GM23338 (cell line): ENCODE measurements at regions not wholly inside any gene's neighbourhood (a gene's known extent, or its start where the extent isn't known, plus 50 kb on each side); places are given as distances from the start of the nearest gene placed in this dataset.

Experiments used
- ATAC-seq: fragments of 200-7000 bp; cut with Tn5 transposase; 3 replicates; pipeline ENCODE4 v1.9.1; 2020
- DNase-seq: peaks from one replicate; pipeline ENCODE4 v3.0.0-alpha.2; 2015; ENCODE audit warnings: low spot score
- H2AFZ ChIP-seq: fragments of 200-600 bp; sonication (generic); 2 replicates; pipeline ENCODE4 v1.8.0; 2016; ENCODE audit warnings: antibody characterized with exemption, mild to moderate bottlenecking, moderate library complexity
- H3F3A ChIP-seq: fragments of 200-600 bp; sonication (generic); replicated peaks from 2 replicates; pipeline ENCODE4 v1.8.0; 2017; ENCODE audit warnings: antibody characterized with exemption, mixed run types, low read depth
- H3K27ac ChIP-seq: fragments of 200-600 bp; sonication (generic); 2 replicates; pipeline ENCODE4 v1.6.1; 2016; ENCODE audit warnings: low read depth
- H3K27me3 ChIP-seq: fragments of 200-600 bp; sonication (generic); 2 replicates; pipeline ENCODE4 v1.8.0; 2016; ENCODE audit warnings: mild to moderate bottlenecking, mixed run types, moderate library complexity; ENCODE audit not compliant: insufficient read depth
- H3K36me3 ChIP-seq: fragments of 200-600 bp; sonication (generic); 2 replicates; pipeline ENCODE4 v1.8.0; 2016; ENCODE audit warnings: mild to moderate bottlenecking; ENCODE audit not compliant: insufficient read depth
- H3K4me1 ChIP-seq: fragments of 200-600 bp; sonication (generic); 2 replicates; pipeline ENCODE4 v1.8.0; 2016; ENCODE audit warnings: mild to moderate bottlenecking, moderate library complexity; ENCODE audit not compliant: insufficient read depth
- H3K4me2 ChIP-seq: fragments of 200-600 bp; sonication (generic); 2 replicates; pipeline ENCODE4 v1.7.1; 2017; ENCODE audit warnings: mixed run types
- H3K4me3 ChIP-seq: fragments of 200-600 bp; sonication (generic); 2 replicates; pipeline ENCODE4 v1.6.1; 2016; ENCODE audit warnings: mixed run types
- H3K79me2 ChIP-seq: fragments of 200-600 bp; sonication (generic); replicated peaks from 2 replicates; pipeline ENCODE4 v1.8.0; 2017; ENCODE audit warnings: mild to moderate bottlenecking; ENCODE audit not compliant: insufficient read depth
- H3K9me2 ChIP-seq: fragments of 200-600 bp; sonication (generic); 2 replicates; pipeline ENCODE4 v1.8.0; 2017; ENCODE audit not compliant: insufficient read depth
- H4K20me1 ChIP-seq: fragments of 200-600 bp; sonication (generic); replicated peaks from 2 replicates; pipeline ENCODE4 v1.8.0; 2017; ENCODE audit warnings: mild to moderate bottlenecking; ENCODE audit not compliant: insufficient read depth
- H3K27ac Mint-ChIP-seq: 2 replicates; pipeline ENCODE4 v1.8.0; 2020; ENCODE audit warnings: inconsistent platforms, mild to moderate bottlenecking, moderate library complexity, mixed read lengths
- H3K27me3 Mint-ChIP-seq: 3 replicates; pipeline ENCODE4 v1.8.0; 2022; ENCODE audit warnings: low read depth, mild to moderate bottlenecking, moderate library complexity, mixed read lengths, inconsistent platforms; ENCODE audit not compliant: insufficient read depth, poor library complexity
- H3K36me3 Mint-ChIP-seq: 3 replicates; pipeline ENCODE4 v1.8.0; 2021; ENCODE audit warnings: low read depth, mild to moderate bottlenecking, inconsistent platforms, moderate library complexity, mixed read lengths
- H3K4me1 Mint-ChIP-seq: 3 replicates; pipeline ENCODE4 v1.8.0; 2020; ENCODE audit warnings: mild to moderate bottlenecking, inconsistent platforms, mixed read lengths
- H3K4me3 Mint-ChIP-seq: 3 replicates; pipeline ENCODE4 v1.8.0; 2021; ENCODE audit warnings: moderate library complexity, mild to moderate bottlenecking, inconsistent platforms, mixed read lengths
- H3K9me3 Mint-ChIP-seq: 3 replicates; pipeline ENCODE4 v1.8.0; 2020; ENCODE audit warnings: moderate library complexity, mild to moderate bottlenecking, inconsistent platforms, mixed read lengths
- CREB1 ChIP-seq: fragments of 250-450 bp; sonication (Bioruptor Pico); IDR thresholded peaks from 2 replicates; pipeline ENCODE4 v1.5.0; 2020; ENCODE audit warnings: low read depth, mild to moderate bottlenecking, moderate library complexity
- EZH2 ChIP-seq: fragments of 200-600 bp; sonication (generic); IDR thresholded peaks from one replicate; pipeline ENCODE4 v1.8.0; 2017; ENCODE audit warnings: antibody characterized with exemption, mild to moderate bottlenecking, low read depth; ENCODE audit not compliant: unreplicated experiment
- JUNB ChIP-seq: IDR thresholded peaks from one replicate; pipeline ENCODE4 v1.6.1; 2016; ENCODE audit warnings: antibody characterized with exemption; ENCODE audit not compliant: unreplicated experiment
- NANOG ChIP-seq: IDR thresholded peaks from 2 replicates; pipeline ENCODE4 v1.6.1; 2016; ENCODE audit warnings: antibody characterized with exemption, borderline replicate concordance
- STAT1 ChIP-seq: IDR thresholded peaks from one replicate; pipeline ENCODE4 v1.6.1; 2016; ENCODE audit warnings: antibody characterized with exemption; ENCODE audit not compliant: unreplicated experiment
- ZNF114 ChIP-seq: fragments of 250-450 bp; sonication (Bioruptor Pico); IDR thresholded peaks from 2 replicates; pipeline ENCODE4 v1.5.0; 2020; ENCODE audit warnings: mild to moderate bottlenecking, moderate library complexity
- ZNF331 ChIP-seq: fragments of 250-450 bp; sonication (Bioruptor Pico); IDR thresholded peaks from 2 replicates; pipeline ENCODE4 v1.5.0; 2020; ENCODE audit warnings: low read depth, mild to moderate bottlenecking, moderate library complexity
- TF ChIP-seq, protein P1 (sequence below): fragments of 250-450 bp; sonication (Bioruptor Pico); IDR thresholded peaks from 2 replicates; pipeline ENCODE4 v1.5.0; 2020; ENCODE audit warnings: mild to moderate bottlenecking, moderate library complexity

DNA sequence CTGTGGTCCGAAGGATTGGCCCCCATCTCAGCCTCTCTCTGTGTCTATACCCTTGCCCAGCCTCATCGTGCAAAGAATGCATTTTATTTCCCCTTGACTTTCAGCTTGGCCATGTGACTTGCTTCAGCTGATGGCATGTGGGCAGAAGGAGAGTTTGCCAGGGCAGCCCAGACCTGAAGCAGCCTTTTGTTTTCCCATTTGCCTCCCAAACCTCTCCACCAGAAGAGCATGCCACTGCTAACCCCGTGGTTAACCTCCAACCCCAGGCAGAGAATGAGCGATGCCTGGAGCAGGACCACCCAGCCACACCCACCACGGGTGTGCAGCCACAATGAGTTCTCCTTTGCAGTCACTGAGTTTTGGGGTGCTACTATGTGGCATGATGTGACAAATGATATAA is 136.4 kb downstream of the SETD4 start:
- DNase-seq (no peak), ATAC-seq (no peak)
- Histone ChIP-seq H3K27me3 (no peaks in the 10 kb centered on the region), H3K4me1 (no peaks in the 10 kb centered on the region), H3K4me3 (no peak overlapping the region), H4K20me1 (no peaks in the 10 kb centered on the region), H3K36me3 (no peaks in the 10 kb centered on the region), H3K9me2 (no peaks in the 10 kb centered on the region; the same call in 1 of the 2 replicates), H3F3A (no peaks in the 10 kb centered on the region), H2AFZ (no peak overlapping the region), H3K4me2 (no peak overlapping the region), H3K79me2 (no peaks in the 10 kb centered on the region), H3K27ac (no peak overlapping the region)
- Mint-ChIP-seq H3K4me1 (no peaks in the 10 kb centered on the region), H3K4me3 (no peak overlapping the region), H3K27ac (no peak overlapping the region), H3K9me3 (no peaks in the 10 kb centered on the region), H3K36me3 (no peaks in the 10 kb centered on the region), H3K27me3 (no peaks in the 10 kb centered on the region)
- no peak for TF ChIP-seq EZH2
- no peak for TF ChIP-seq NANOG
- TF ChIP-seq STAT1 = no peak
- no peak for TF ChIP-seq ZNF114 (CRISPR knock-in tag)
- TF ChIP-seq, protein P1, sequence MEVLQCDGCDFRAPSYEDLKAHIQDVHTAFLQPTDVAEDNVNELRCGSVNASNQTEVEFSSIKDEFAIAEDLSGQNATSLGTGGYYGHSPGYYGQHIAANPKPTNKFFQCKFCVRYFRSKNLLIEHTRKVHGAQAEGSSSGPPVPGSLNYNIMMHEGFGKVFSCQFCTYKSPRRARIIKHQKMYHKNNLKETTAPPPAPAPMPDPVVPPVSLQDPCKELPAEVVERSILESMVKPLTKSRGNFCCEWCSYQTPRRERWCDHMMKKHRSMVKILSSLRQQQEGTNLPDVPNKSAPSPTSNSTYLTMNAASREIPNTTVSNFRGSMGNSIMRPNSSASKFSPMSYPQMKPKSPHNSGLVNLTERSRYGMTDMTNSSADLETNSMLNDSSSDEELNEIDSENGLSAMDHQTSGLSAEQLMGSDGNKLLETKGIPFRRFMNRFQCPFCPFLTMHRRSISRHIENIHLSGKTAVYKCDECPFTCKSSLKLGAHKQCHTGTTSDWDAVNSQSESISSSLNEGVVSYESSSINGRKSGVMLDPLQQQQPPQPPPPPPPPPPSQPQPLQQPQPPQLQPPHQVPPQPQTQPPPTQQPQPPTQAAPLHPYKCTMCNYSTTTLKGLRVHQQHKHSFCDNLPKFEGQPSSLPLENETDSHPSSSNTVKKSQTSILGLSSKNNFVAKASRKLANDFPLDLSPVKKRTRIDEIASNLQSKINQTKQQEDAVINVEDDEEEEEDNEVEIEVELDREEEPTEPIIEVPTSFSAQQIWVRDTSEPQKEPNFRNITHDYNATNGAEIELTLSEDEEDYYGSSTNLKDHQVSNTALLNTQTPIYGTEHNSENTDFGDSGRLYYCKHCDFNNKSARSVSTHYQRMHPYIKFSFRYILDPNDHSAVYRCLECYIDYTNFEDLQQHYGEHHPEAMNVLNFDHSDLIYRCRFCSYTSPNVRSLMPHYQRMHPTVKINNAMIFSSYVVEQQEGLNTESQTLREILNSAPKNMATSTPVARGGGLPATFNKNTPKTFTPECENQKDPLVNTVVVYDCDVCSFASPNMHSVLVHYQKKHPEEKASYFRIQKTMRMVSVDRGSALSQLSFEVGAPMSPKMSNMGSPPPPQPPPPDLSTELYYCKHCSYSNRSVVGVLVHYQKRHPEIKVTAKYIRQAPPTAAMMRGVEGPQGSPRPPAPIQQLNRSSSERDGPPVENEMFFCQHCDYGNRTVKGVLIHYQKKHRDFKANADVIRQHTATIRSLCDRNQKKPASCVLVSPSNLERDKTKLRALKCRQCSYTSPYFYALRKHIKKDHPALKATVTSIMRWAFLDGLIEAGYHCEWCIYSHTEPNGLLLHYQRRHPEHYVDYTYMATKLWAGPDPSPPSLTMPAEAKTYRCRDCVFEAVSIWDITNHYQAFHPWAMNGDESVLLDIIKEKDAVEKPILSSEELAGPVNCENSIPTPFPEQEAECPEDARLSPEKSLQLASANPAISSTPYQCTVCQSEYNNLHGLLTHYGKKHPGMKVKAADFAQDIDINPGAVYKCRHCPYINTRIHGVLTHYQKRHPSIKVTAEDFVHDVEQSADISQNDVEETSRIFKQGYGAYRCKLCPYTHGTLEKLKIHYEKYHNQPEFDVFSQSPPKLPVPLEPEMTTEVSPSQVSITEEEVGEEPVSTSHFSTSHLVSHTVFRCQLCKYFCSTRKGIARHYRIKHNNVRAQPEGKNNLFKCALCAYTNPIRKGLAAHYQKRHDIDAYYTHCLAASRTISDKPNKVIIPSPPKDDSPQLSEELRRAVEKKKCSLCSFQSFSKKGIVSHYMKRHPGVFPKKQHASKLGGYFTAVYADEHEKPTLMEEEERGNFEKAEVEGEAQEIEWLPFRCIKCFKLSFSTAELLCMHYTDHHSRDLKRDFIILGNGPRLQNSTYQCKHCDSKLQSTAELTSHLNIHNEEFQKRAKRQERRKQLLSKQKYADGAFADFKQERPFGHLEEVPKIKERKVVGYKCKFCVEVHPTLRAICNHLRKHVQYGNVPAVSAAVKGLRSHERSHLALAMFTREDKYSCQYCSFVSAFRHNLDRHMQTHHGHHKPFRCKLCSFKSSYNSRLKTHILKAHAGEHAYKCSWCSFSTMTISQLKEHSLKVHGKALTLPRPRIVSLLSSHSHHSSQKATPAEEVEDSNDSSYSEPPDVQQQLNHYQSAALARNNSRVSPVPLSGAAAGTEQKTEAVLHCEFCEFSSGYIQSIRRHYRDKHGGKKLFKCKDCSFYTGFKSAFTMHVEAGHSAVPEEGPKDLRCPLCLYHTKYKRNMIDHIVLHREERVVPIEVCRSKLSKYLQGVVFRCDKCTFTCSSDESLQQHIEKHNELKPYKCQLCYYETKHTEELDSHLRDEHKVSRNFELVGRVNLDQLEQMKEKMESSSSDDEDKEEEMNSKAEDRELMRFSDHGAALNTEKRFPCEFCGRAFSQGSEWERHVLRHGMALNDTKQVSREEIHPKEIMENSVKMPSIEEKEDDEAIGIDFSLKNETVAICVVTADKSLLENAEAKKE = no peak
- no peak for TF ChIP-seq ZNF331
- no peak for TF ChIP-seq JUNB
- TF ChIP-seq CREB1 (CRISPR knock-in tag) = no peak

- H3K9me2 ChIP-seq = no peaks in the 10 kb centered on the region; the same call in 1 of the 2 replicates
- no peaks in the 10 kb centered on the region for H4K20me1 ChIP-seq
- Mint-ChIP-seq H3K9me3 (no peaks in the 10 kb centered on the region; the same call in 2 of the 3 replicates), H3K4me3 (no peak overlapping the region), H3K4me1 (no peaks in the 10 kb centered on the region), H3K27ac (no peak overlapping the region), H3K27me3 (peaks cover 1% of the 10 kb centered on the region), H3K36me3 (no peaks in the 10 kb centered on the region)
- no peak overlapping the region for H3K4me3 ChIP-seq
- DNase-seq = no peak
- no peaks in the 10 kb centered on the region for H3K4me1 ChIP-seq
- no peaks in the 10 kb centered on the region for H3F3A ChIP-seq
- no peak overlapping the region for H2AFZ ChIP-seq
- no peaks in the 10 kb centered on the region for H3K79me2 ChIP-seq
- no peak overlapping the region for H3K27ac ChIP-seq
- H3K27me3 ChIP-seq = no peaks in the 10 kb centered on the region
- H3K36me3 ChIP-seq = no peaks in the 10 kb centered on the region
- no peak overlapping the region for H3K4me2 ChIP-seq
- ATAC-seq = no peak
- TF ChIP-seq JUNB = no peak
- TF ChIP-seq NANOG = no peak
- TF ChIP-seq, protein P1 = no peak
- TF ChIP-seq ZNF331 = no peak
These were observed 137.7 kb downstream of the SETD4 start for GRCh38 chr21:35922618-35923017.
